Gastrocnemius medialis (tissue), 4 donors: ENCODE measurements at regions not wholly inside any gene's neighbourhood (a gene's known extent, or its start where the extent isn't known, plus 50 kb on each side); places are given as distances from the start of the nearest gene placed in this dataset.

Experiments used
- ATAC-seq, 2 donors: fragments of 150-250 bp; one replicate each; pipeline ENCODE4 v1.9.1; 2016
- DNase-seq, 2 donors: peaks; one replicate each; pipeline ENCODE4 v3.0.0-alpha.2; 2019
- H3K27ac ChIP-seq, 4 donors: fragments of 200-600 bp; sonication (generic); 1 replicate in 1 of 4; 2 replicates in 3 of 4; pipeline ENCODE4 v1.5.1; 2016 to 2018; ENCODE audit warnings: mild to moderate bottlenecking in 2 of 4, moderate library complexity in 1 of 4
- H3K27me3 ChIP-seq, 3 donors: fragments of 200-600 bp; sonication (generic) in 2 of 3; 1 replicate in 1 of 3; 2 replicates in 2 of 3; pipeline versions ENCODE4 v1.5.1 to v1.6.0; 2016 to 2019; ENCODE audit warnings: mild to moderate bottlenecking in 1 of 3, moderate library complexity in 1 of 3
- H3K36me3 ChIP-seq, 2 donors: fragments of 200-600 bp; sonication (generic) in 1 of 2; one replicate each; pipeline ENCODE4 v1.5.1; 2017 to 2018
- H3K4me1 ChIP-seq, 2 donors: fragments of 200-600 bp; sonication (generic) in 1 of 2; one replicate each; pipeline ENCODE4 v1.5.1; 2016 to 2017; ENCODE audit warnings: mild to moderate bottlenecking in 2 of 2
- H3K4me3 ChIP-seq, 4 donors: fragments of 200-600 bp; sonication (generic) in 3 of 4; 1 replicate in 1 of 4; 2 replicates in 3 of 4; pipeline ENCODE4 v1.5.1; 2016 to 2019; ENCODE audit warnings: mild to moderate bottlenecking in 2 of 4
- H3K9me3 ChIP-seq, 3 donors: fragments of 200-600 bp; sonication (generic) in 2 of 3; 1 replicate in 1 of 3; 2 replicates in 2 of 3; pipeline ENCODE4 v1.5.1; 2016 to 2019
- CTCF ChIP-seq, 5 experiments: fragments of 450-650 bp in 3 of 5; fragments of 200-600 bp in 2 of 5; sonication (generic) in 2 of 5; IDR thresholded peaks in 4 of 5; conservative IDR thresholded peaks in 1 of 5; 1 replicate in 4 of 5; 2 replicates in 1 of 5; pipeline ENCODE4 v1.5.1; 2016 to 2019; ENCODE audit warnings: antibody characterized with exemption in 5 of 5, mild to moderate bottlenecking in 3 of 5, moderate library complexity in 3 of 5
- POLR2A ChIP-seq, 2 donors: fragments of 450-650 bp; IDR thresholded peaks; one replicate each; pipeline ENCODE4 v1.6.1; 2017; ENCODE audit warnings: antibody characterized with exemption in 2 of 2, mild to moderate bottlenecking in 2 of 2, moderate library complexity in 2 of 2
- in situ Hi-C, 4 donors: fragments of 200-750 bp; cut with MboI; loops; one replicate each; pipeline versions ENCODE4 v1.15.0 to v1.8.0; 2017; ENCODE audit warnings: low sequenced_read_pairs in 4 of 4
- intact Hi-C: fragments of 100-400 bp; cut with DNase I; formaldehyde crosslinking; loops from one replicate; pipeline ENCODE4 v1.15.1; 2023; ENCODE audit warnings: low total_unique reads

GRCh38 chr18:78246588-78246987 is 733.0 kb upstream of the SALL3 start:
- Histone ChIP-seq H3K4me1 (no peaks in the 10 kb centered on the region), H3K27ac (no peak overlapping the region), H3K27me3 (no peaks in the 10 kb centered on the region), H3K4me3 (no peak overlapping the region), H3K9me3 (no peaks in the 10 kb centered on the region), H3K36me3 (no peaks in the 10 kb centered on the region)
- intact Hi-C loops (no loop called here), in situ Hi-C loops (no loop called here)
- TF ChIP-seq CTCF (IDR thresholded peaks at IDR 0.05 in 4 of 5, conservative IDR thresholded peaks at IDR 0.05 in 1 of 5) (no peak), POLR2A (IDR thresholded peaks at IDR 0.05) (no peak)
- no peak for ATAC-seq
- DNase-seq, result no peak

- no peak overlapping the region for H3K27ac ChIP-seq
- intact Hi-C loops, result no loop called here
- H3K27me3 ChIP-seq, result no peaks in the 10 kb centered on the region
- in situ Hi-C loops, result no loop called here
- TF ChIP-seq CTCF (IDR thresholded peaks at IDR 0.05 in 4 of 5, conservative IDR thresholded peaks at IDR 0.05 in 1 of 5) (no peak), POLR2A (IDR thresholded peaks at IDR 0.05) (no peak)
- no peak overlapping the region for H3K4me3 ChIP-seq
- H3K4me1 ChIP-seq, result no peaks in the 10 kb centered on the region
- ATAC-seq (no peak), DNase-seq (no peak)
- no peaks in the 10 kb centered on the region for H3K9me3 ChIP-seq
- no peaks in the 10 kb centered on the region for H3K36me3 ChIP-seq
Measured at GRCh38 chr18:78247615-78248289, 731.9 kb upstream of the SALL3 start.

GRCh38 chr18:78255013-78255412 is 724.6 kb upstream of the SALL3 start:
- intact Hi-C loops, result no loop called here
- Histone ChIP-seq H3K4me1 (no peaks in the 10 kb centered on the region), H3K4me3 (no peak overlapping the region), H3K9me3 (no peaks in the 10 kb centered on the region), H3K27ac (no peak overlapping the region), H3K27me3 (no peaks in the 10 kb centered on the region), H3K36me3 (no peaks in the 10 kb centered on the region)
- ATAC-seq (no peak), DNase-seq (no peak)
- in situ Hi-C loops, result no loop called here
- TF ChIP-seq POLR2A (IDR thresholded peaks at IDR 0.05) (no peak), CTCF (IDR thresholded peaks at IDR 0.05 in 4 of 5, conservative IDR thresholded peaks at IDR 0.05 in 1 of 5) (no peak)

- no peak for TF ChIP-seq POLR2A (IDR thresholded peaks at IDR 0.05)
- no peak for TF ChIP-seq CTCF (IDR thresholded peaks at IDR 0.05 in 4 of 5, conservative IDR thresholded peaks at IDR 0.05 in 1 of 5)
- in situ Hi-C loops, result no loop called here
- H3K27me3 ChIP-seq, result no peaks in the 10 kb centered on the region
- no peak overlapping the region for H3K27ac ChIP-seq
- no peak for ATAC-seq
- H3K9me3 ChIP-seq, result no peaks in the 10 kb centered on the region
- no peaks in the 10 kb centered on the region for H3K4me1 ChIP-seq
- no peaks in the 10 kb centered on the region for H3K36me3 ChIP-seq
- intact Hi-C loops, result no loop called here
- H3K4me3 ChIP-seq, result no peak overlapping the region
- no peak for DNase-seq
Measured at GRCh38 chr18:78268226-78268988, 711.2 kb upstream of the SALL3 start.
